GM21367 (cell line): ENCODE measurements at regions not wholly inside any gene's neighbourhood (a gene's known extent, or its start where the extent isn't known, plus 50 kb on each side); places are given as distances from the start of the nearest gene placed in this dataset.
"Not testable (repeated sequence)": the region's sequence is repeated elsewhere in the genome, so short reads cannot be mapped to it uniquely, and the experiment has no call there.

Experiments used
- ATAC-seq: cut with Tn5 transposase; IDR thresholded peaks from one replicate; pipeline ENCODE4 v1.9.1; 2021; ENCODE audit not compliant: unreplicated experiment

GRCh38 chr11:129764204-129764603 is 51.4 kb upstream of the TMEM45B start:
- not testable (repeated sequence) for ATAC-seq
